H9 (cell line): ENCODE measurements at regions not wholly inside any gene's neighbourhood (a gene's known extent, or its start where the extent isn't known, plus 50 kb on each side); places are given as distances from the start of the nearest gene placed in this dataset.

Experiments used
- DNase-seq: peaks from one replicate; pipeline ENCODE4 v3.0.0-alpha.2; 2017
- H2AFZ ChIP-seq: one replicate; pipeline ENCODE4 v1.6.1; 2013; ENCODE audit warnings: mild to moderate bottlenecking, low read length, control low read depth, moderate library complexity
- H2AK5ac ChIP-seq: 2 replicates; pipeline ENCODE4 v1.6.1; 2013; ENCODE audit warnings: low read length, control low read depth, mixed read lengths; ENCODE audit not compliant: insufficient read length
- H2BK120ac ChIP-seq: one replicate; pipeline ENCODE4 v1.6.1; 2013; ENCODE audit warnings: low read depth, mild to moderate bottlenecking, low read length, control low read depth, inconsistent platforms; ENCODE audit not compliant: poor library complexity, severe bottlenecking
- H2BK12ac ChIP-seq: 2 replicates; pipeline ENCODE4 v1.6.1; 2013; ENCODE audit warnings: low read length, control low read depth, mixed read lengths, low read depth; ENCODE audit not compliant: insufficient read length
- H2BK15ac ChIP-seq: 2 replicates; pipeline ENCODE4 v1.6.1; 2013; ENCODE audit warnings: low read depth, low read length, control low read depth
- H2BK20ac ChIP-seq: one replicate; pipeline ENCODE4 v1.6.1; 2013; ENCODE audit warnings: low read depth, mild to moderate bottlenecking, low read length, control low read depth, inconsistent platforms; ENCODE audit not compliant: poor library complexity, severe bottlenecking
- H2BK5ac ChIP-seq: 2 replicates; pipeline ENCODE4 v1.6.1; 2013; ENCODE audit warnings: low read length, control low read depth, mixed read lengths; ENCODE audit not compliant: insufficient read length
- H3K14ac ChIP-seq: 2 replicates; pipeline ENCODE4 v1.6.1; 2013; ENCODE audit warnings: low read length, control low read depth; ENCODE audit not compliant: insufficient read depth
- H3K18ac ChIP-seq: 2 replicates; pipeline ENCODE4 v1.6.1; 2013; ENCODE audit warnings: low read depth, mild to moderate bottlenecking, mixed read lengths, low read length, control low read depth; ENCODE audit not compliant: insufficient read length
- H3K23ac ChIP-seq: 2 replicates; pipeline ENCODE4 v1.6.1; 2013; ENCODE audit warnings: low read length, control low read depth, mixed read lengths, low read depth; ENCODE audit not compliant: insufficient read length
- H3K23me2 ChIP-seq: 2 replicates; pipeline ENCODE4 v1.6.1; 2013; ENCODE audit warnings: low read depth, mild to moderate bottlenecking, mixed read lengths, low read length, control low read depth; ENCODE audit not compliant: insufficient read length, poor library complexity, severe bottlenecking
- H3K27ac ChIP-seq: 2 replicates; pipeline ENCODE4 v1.5.1; 2013; ENCODE audit warnings: low read length, control low read depth, mixed read lengths, low read depth; ENCODE audit not compliant: insufficient read length
- H3K27me3 ChIP-seq: 2 replicates; pipeline ENCODE4 v1.6.1; 2013; ENCODE audit warnings: low read length, control low read depth, inconsistent platforms; ENCODE audit not compliant: insufficient read depth
- H3K4ac ChIP-seq: 2 replicates; pipeline ENCODE4 v1.6.1; 2013; ENCODE audit warnings: low read depth, mild to moderate bottlenecking, control low read depth, inconsistent platforms, low read length, moderate library complexity
- H3K4me1 ChIP-seq: 2 replicates; pipeline ENCODE4 v1.6.1; 2013; ENCODE audit warnings: low read length, control low read depth, inconsistent platforms; ENCODE audit not compliant: insufficient read depth
- H3K4me2 ChIP-seq: 2 replicates; pipeline ENCODE4 v1.6.1; 2013; ENCODE audit warnings: low read length, control low read depth, mixed read lengths; ENCODE audit not compliant: insufficient read length, insufficient read depth
- H3K56ac ChIP-seq: 2 replicates; pipeline ENCODE4 v1.6.1; 2013; ENCODE audit warnings: low read depth, mild to moderate bottlenecking, mixed read lengths, low read length, control low read depth; ENCODE audit not compliant: insufficient read length
- H3K79me1 ChIP-seq: 2 replicates; pipeline ENCODE4 v1.6.1; 2013; ENCODE audit warnings: low read depth, mild to moderate bottlenecking, moderate library complexity, low read length, control low read depth, inconsistent platforms; ENCODE audit not compliant: insufficient read depth, poor library complexity, severe bottlenecking
- H3K79me2 ChIP-seq: 2 replicates; pipeline ENCODE4 v1.6.1; 2013; ENCODE audit warnings: low read length, control low read depth, inconsistent platforms; ENCODE audit not compliant: insufficient read depth
- H3K9ac ChIP-seq: 2 replicates; pipeline ENCODE4 v1.6.1; 2013; ENCODE audit warnings: low read length, control low read depth, mixed read lengths; ENCODE audit not compliant: insufficient read length; ENCODE audit errors: extremely low read depth
- H3K9me3 ChIP-seq: one replicate; pipeline ENCODE4 v1.6.1; 2013; ENCODE audit warnings: low read depth, low read length, inconsistent platforms; ENCODE audit not compliant: control insufficient read depth
- H3T11ph ChIP-seq: one replicate; pipeline ENCODE4 v1.6.1; 2013; ENCODE audit warnings: mild to moderate bottlenecking, low read length, control low read depth, inconsistent platforms
- H4K20me1 ChIP-seq: one replicate; pipeline ENCODE4 v1.6.1; 2013; ENCODE audit not compliant: control insufficient read depth, insufficient read length, insufficient read depth
- H4K5ac ChIP-seq: 2 replicates; pipeline ENCODE4 v1.6.1; 2013; ENCODE audit warnings: low read depth, mild to moderate bottlenecking, mixed read lengths, low read length, control low read depth; ENCODE audit not compliant: insufficient read length
- H4K8ac ChIP-seq: replicated peaks from 2 replicates; pipeline ENCODE4 v1.6.1; 2013; ENCODE audit warnings: low read length, control low read depth, mixed read lengths, low read depth; ENCODE audit not compliant: insufficient read length
- H4K91ac ChIP-seq: 2 replicates; pipeline ENCODE4 v1.6.1; 2013; ENCODE audit warnings: low read depth, mild to moderate bottlenecking, moderate library complexity, mixed read lengths, low read length, control low read depth; ENCODE audit not compliant: insufficient read length
- H3K27ac Mint-ChIP-seq, 3 experiments: 2 replicates in 2 of 3; 3 replicates in 1 of 3; pipeline ENCODE4 v1.8.0; 2020 to 2021; ENCODE audit warnings: mixed read lengths in 3 of 3, mild to moderate bottlenecking in 1 of 3, moderate library complexity in 1 of 3
- H3K27me3 Mint-ChIP-seq: 2 replicates; pipeline ENCODE4 v1.8.0; 2021; ENCODE audit warnings: low read depth, mild to moderate bottlenecking, moderate library complexity, mixed read lengths
- H3K36me3 Mint-ChIP-seq, 3 experiments: 2 replicates in 2 of 3; 3 replicates in 1 of 3; pipeline ENCODE4 v1.8.0; 2020 to 2021; ENCODE audit warnings: low read depth in 3 of 3, mixed read lengths in 3 of 3; ENCODE audit not compliant: insufficient read depth in 1 of 3
- H3K4me1 Mint-ChIP-seq, 2 experiments: 2 replicates each; pipeline ENCODE4 v1.8.0; 2020; ENCODE audit warnings: mixed read lengths in 2 of 2
- H3K4me3 Mint-ChIP-seq, 2 experiments: 2 replicates in 1 of 2; 3 replicates in 1 of 2; pipeline ENCODE4 v1.8.0; 2020 to 2021; ENCODE audit warnings: mild to moderate bottlenecking in 2 of 2, mixed read lengths in 2 of 2, moderate library complexity in 1 of 2
- H3K9me3 Mint-ChIP-seq, 2 experiments: 2 replicates in 1 of 2; 3 replicates in 1 of 2; pipeline ENCODE4 v1.8.0; 2020; ENCODE audit warnings: mild to moderate bottlenecking in 2 of 2, mixed read lengths in 2 of 2, moderate library complexity in 1 of 2
- CTCF ChIP-seq: fragments of 200-600 bp; sonication (generic); conservative IDR thresholded peaks from 3 replicates; pipeline ENCODE4 v1.8.0; 2021; ENCODE audit warnings: antibody characterized with exemption, mild to moderate bottlenecking
- WGBS: extraction: QIAGEN DNeasy Blood & Tissue Kit; methylation state at CpG from one replicate; pipeline ENCODE4 v1.1.7; 2013; ENCODE audit warnings: missing lambda C conversion rate, low lambda C conversion rate, mixed read lengths; ENCODE audit not compliant: insufficient read length; ENCODE audit errors: extremely low coverage; 5-methylcytosine and 5-hydroxymethylcytosine counted together

GRCh38 chr18:25737710-25738311, 352.6 kb downstream of the SS18 start:
- Histone ChIP-seq H4K20me1 (no peaks in the 10 kb centered on the region), H3K27ac (no peak overlapping the region), H2BK5ac (no peak overlapping the region), H3K27me3 (peaks cover 11% of the 10 kb centered on the region; the same call in 1 of the 2 replicates), H3K23me2 (no peaks in the 10 kb centered on the region), H4K5ac (no peak overlapping the region), H3K4me2 (no peak overlapping the region), H3K9ac (no peak overlapping the region), H3K79me1 (no peaks in the 10 kb centered on the region), H3K14ac (no peak overlapping the region; the same call in 1 of the 2 replicates), H4K91ac (no peak overlapping the region), H2BK20ac (no peak overlapping the region), H2BK12ac (no peak overlapping the region), H3K4me1 (no peaks in the 10 kb centered on the region; the same call in 1 of the 2 replicates), H2AFZ (no peak overlapping the region), H2BK120ac (no peak overlapping the region), H3K9me3 (no peaks in the 10 kb centered on the region), H3K79me2 (no peaks in the 10 kb centered on the region), H3T11ph (no peak overlapping the region), H2BK15ac (no peak overlapping the region), H3K4ac (no peak overlapping the region), H4K8ac (no peak overlapping the region), H3K23ac (no peak overlapping the region), H2AK5ac (no peak overlapping the region), H3K18ac (no peak overlapping the region), H3K56ac (no peak overlapping the region)
- H3K9me3 Mint-ChIP-seq, result no peaks in the 10 kb centered on the region
- H3K27me3 Mint-ChIP-seq, result peaks cover 49% of the 10 kb centered on the region
- no CpG with 5 or more reads among the region's 7 CpGs for WGBS
- no peaks in the 10 kb centered on the region; a peak in 1 of 7 replicates for H3K36me3 Mint-ChIP-seq
- H3K4me3 Mint-ChIP-seq, result no peak overlapping the region; a peak in 1 of 5 replicates
- DNase-seq, result no peak
- TF ChIP-seq CTCF, result no peak
- H3K27ac Mint-ChIP-seq, result no peak overlapping the region
- H3K4me1 Mint-ChIP-seq, result peaks cover 49 to 66% of the 10 kb centered on the region in 2 experiments
